Transverse colon (tissue), 4 donors: ENCODE measurements at regions not wholly inside any gene's neighbourhood (a gene's known extent, or its start where the extent isn't known, plus 50 kb on each side); places are given as distances from the start of the nearest gene placed in this dataset.

Experiments
- DNase-seq: peaks from one replicate; pipeline ENCODE4 v3.0.0-alpha.2; 2019
- H3K27ac ChIP-seq, 4 donors: fragments of 200-600 bp; sonication (generic); 2 replicates each; pipeline ENCODE4 v1.5.1; 2016 to 2018; ENCODE audit warnings: inconsistent platforms in 4 of 4
- H3K27me3 ChIP-seq: fragments of 200-600 bp; sonication (generic); 2 replicates; pipeline ENCODE4 v1.5.1; 2017; ENCODE audit warnings: inconsistent platforms
- H3K36me3 ChIP-seq, 4 donors: fragments of 200-600 bp; sonication (generic); 2 replicates each; pipeline ENCODE4 v1.5.1; 2017 to 2019; ENCODE audit warnings: inconsistent platforms in 4 of 4
- H3K4me1 ChIP-seq, 4 donors: fragments of 200-600 bp; sonication (generic); 2 replicates each; pipeline ENCODE4 v1.5.1; 2017 to 2020; ENCODE audit warnings: inconsistent platforms in 4 of 4
- H3K4me3 ChIP-seq, 4 donors: fragments of 200-600 bp; sonication (generic); 1 replicate in 1 of 4; 2 replicates in 3 of 4; pipeline versions ENCODE4 v1.5.1 to v1.6.1; 2017 to 2019; ENCODE audit warnings: inconsistent platforms in 4 of 4
- H3K9me3 ChIP-seq, 2 donors: fragments of 200-600 bp; sonication (generic); 2 replicates each; pipeline ENCODE4 v1.5.1; 2017 to 2019; ENCODE audit warnings: inconsistent platforms in 2 of 2
- CTCF ChIP-seq, 5 experiments: fragments of 200-600 bp in 3 of 5; fragments of 450-650 bp in 2 of 5; sonication (generic) in 3 of 5; IDR thresholded peaks; 1 replicate in 2 of 5; 2 replicates in 3 of 5; pipeline ENCODE4 v1.5.1; 2016 to 2017; ENCODE audit warnings: antibody characterized with exemption in 5 of 5, inconsistent platforms in 3 of 5, mild to moderate bottlenecking in 2 of 5, moderate library complexity in 1 of 5
- EP300 ChIP-seq: sonication (generic); formaldehyde crosslinking; IDR thresholded peaks from one replicate; pipeline ENCODE4 v1.6.1; 2017; ENCODE audit warnings: antibody characterized with exemption, low read depth
- POLR2A ChIP-seq: fragments of 450-650 bp; IDR thresholded peaks from one replicate; pipeline ENCODE4 v1.6.1; 2016; ENCODE audit warnings: antibody characterized with exemption, mild to moderate bottlenecking, moderate library complexity
- POLR2AphosphoS5 ChIP-seq, 3 donors: sonication (generic); formaldehyde crosslinking; IDR thresholded peaks; one replicate each; pipeline ENCODE4 v1.6.1; 2016; ENCODE audit warnings: antibody characterized with exemption in 3 of 3
- WGBS, 2 donors: methylation state at CpG; one replicate each; pipeline ENCODE4 v1.1.5; 2018; ENCODE audit warnings: low coverage in 1 of 2; 5-methylcytosine and 5-hydroxymethylcytosine counted together
- in situ Hi-C, 4 donors: fragments of 200-750 bp; cut with MboI; loops; one replicate each; pipeline versions ENCODE4 v1.15.0 to v1.15.1; 2017; ENCODE audit warnings: low sequenced_read_pairs in 3 of 4, low pct_ligation_motif_present in 1 of 4, low pct_unique_long_range_greater_than_20kb in 1 of 4
- intact Hi-C: fragments of 100-400 bp; cut with DNase I; formaldehyde crosslinking; loops from one replicate; pipeline ENCODE4 v1.15.1; 2023; ENCODE audit warnings: low total_unique reads

DNA sequence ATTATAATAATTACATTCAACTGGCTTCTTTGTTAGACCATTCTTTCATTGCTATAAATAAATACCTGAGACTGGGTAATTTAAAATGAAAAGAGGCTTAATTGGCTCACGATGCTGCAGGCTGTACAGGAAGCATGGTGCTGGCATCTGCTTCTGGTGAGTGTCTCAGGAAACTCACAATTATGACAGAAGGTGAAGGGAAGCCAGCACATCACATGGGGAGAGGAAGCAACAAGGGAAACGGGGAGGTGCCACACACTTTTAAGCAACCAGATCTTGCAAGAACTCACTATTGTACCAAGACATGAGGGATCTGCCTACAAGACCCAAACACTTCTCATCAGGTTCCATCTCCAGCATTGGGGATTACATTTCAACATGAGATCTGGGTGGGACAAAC is 413.1 kb upstream of the ARRDC4 start:
- intact Hi-C loops (no loop called here), in situ Hi-C loops (no loop called here)
- Histone ChIP-seq H3K4me1 (no peaks in the 10 kb centered on the region), H3K27me3 (no peaks in the 10 kb centered on the region), H3K27ac (no peak overlapping the region), H3K9me3 (peaks cover 0 to 8% of the 10 kb centered on the region in 2 donors), H3K4me3 (no peak overlapping the region), H3K36me3 (no peaks in the 10 kb centered on the region)
- TF ChIP-seq POLR2A (no peak), EP300 (no peak), POLR2AphosphoS5 (IDR thresholded peaks at IDR 0.05) (no peak), CTCF (IDR thresholded peaks at IDR 0.05) (no peak)
- DNase-seq = no peak
- WGBS, 2 donors = 61 to 63% methylated on average over 2 of the region's 2 CpGs

GRCh38 chr15:97561529-97561928 is 399.0 kb upstream of the ARRDC4 start:
- 64 to 71% methylated on average over 1 to 2 of the region's 2 CpGs for WGBS, 2 donors
- DNase-seq = no peak
- no peaks in the 10 kb centered on the region for H3K36me3 ChIP-seq
- H3K9me3 ChIP-seq = no peaks in the 10 kb centered on the region
- no peaks in the 10 kb centered on the region for H3K27me3 ChIP-seq
- H3K4me3 ChIP-seq = no peak overlapping the region
- no peaks in the 10 kb centered on the region for H3K4me1 ChIP-seq
- intact Hi-C loops = no loop called here
- TF ChIP-seq EP300 (no peak), POLR2A (no peak), POLR2AphosphoS5 (IDR thresholded peaks at IDR 0.05) (no peak), CTCF (IDR thresholded peaks at IDR 0.05) (no peak)
- no peak overlapping the region for H3K27ac ChIP-seq
- in situ Hi-C loops = no loop called here

DNA sequence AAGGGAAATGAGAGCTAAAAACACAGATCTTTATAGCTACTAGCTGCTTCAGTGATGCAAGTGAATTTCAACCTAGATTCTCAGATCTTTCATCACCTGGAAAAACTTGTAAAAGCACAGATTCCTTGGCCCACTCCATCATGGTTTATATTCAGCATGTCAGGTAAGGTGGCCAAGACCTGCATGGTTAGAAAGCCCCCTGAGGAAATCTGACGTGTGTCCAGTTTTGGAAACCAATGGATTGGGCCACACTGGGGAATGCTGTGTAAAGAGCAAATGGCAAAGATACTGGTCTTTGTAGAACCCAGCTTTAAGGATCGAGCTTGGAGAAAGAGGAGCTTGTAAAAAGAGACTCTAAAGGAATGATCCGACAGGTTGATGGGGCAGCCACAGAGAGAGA is 397.0 kb upstream of the ARRDC4 start:
- no peaks in the 10 kb centered on the region for H3K9me3 ChIP-seq
- 81 to 88% methylated on average over 3 of the region's 3 CpGs for WGBS, 2 donors
- in situ Hi-C loops = no loop called here
- H3K4me3 ChIP-seq = no peak overlapping the region
- TF ChIP-seq EP300 (no peak), POLR2A (no peak), POLR2AphosphoS5 (IDR thresholded peaks at IDR 0.05) (no peak), CTCF (IDR thresholded peaks at IDR 0.05) (no peak)
- H3K4me1 ChIP-seq = no peaks in the 10 kb centered on the region
- no peaks in the 10 kb centered on the region for H3K27me3 ChIP-seq
- H3K36me3 ChIP-seq = no peaks in the 10 kb centered on the region
- no peak for DNase-seq
- intact Hi-C loops = no loop called here
- no peak overlapping the region for H3K27ac ChIP-seq

DNA sequence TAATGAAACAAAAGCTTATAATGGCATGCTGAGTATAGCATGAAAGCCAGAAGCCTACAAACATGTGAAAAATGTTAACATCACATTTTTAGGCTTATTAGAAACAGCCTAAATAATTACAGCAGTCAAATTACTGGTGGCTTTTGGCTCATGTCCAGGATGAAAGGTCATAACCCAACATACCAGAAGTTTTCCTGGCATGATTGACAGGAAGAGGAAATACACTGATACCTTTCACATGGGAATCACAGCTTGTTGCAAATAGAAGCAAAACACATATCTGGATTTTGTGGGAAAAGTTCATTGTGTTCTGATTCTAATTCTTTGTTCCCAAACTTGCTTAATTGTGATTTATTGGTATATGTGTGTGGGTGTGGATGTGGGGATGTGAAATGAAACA is 393.5 kb upstream of the ARRDC4 start:
- DNase-seq = no peak
- H3K9me3 ChIP-seq = peaks cover 0 to 4% of the 10 kb centered on the region in 2 donors
- H3K27me3 ChIP-seq = no peaks in the 10 kb centered on the region
- no peaks in the 10 kb centered on the region for H3K4me1 ChIP-seq
- no peaks in the 10 kb centered on the region for H3K36me3 ChIP-seq
- in situ Hi-C loops = no loop called here
- H3K4me3 ChIP-seq = no peak overlapping the region
- H3K27ac ChIP-seq = no peak overlapping the region
- intact Hi-C loops = no loop called here
- no peak for TF ChIP-seq POLR2AphosphoS5 (IDR thresholded peaks at IDR 0.05)
- TF ChIP-seq EP300 = no peak
- TF ChIP-seq POLR2A = no peak
- TF ChIP-seq CTCF (IDR thresholded peaks at IDR 0.05) = no peak
